ENCODE measurements at regions not wholly inside any gene's neighbourhood (a gene's known extent, or its start where the extent isn't known, plus 50 kb on each side); places are given as distances from the start of the nearest gene placed in this dataset.

GRCh38 chr6:132020138-132020581, 69.0 kb upstream of the CCN2 start:
- Mint-ChIP-seq H3K27ac (no peak overlapping the region), H3K36me3 (no peaks in the 10 kb centered on the region), H3K27me3 (no peaks in the 10 kb centered on the region), H3K9me3 (no peaks in the 10 kb centered on the region), H3K4me3 (no peak overlapping the region), H3K4me1 (ENCODE audit: unreplicated experiment) (no peaks in the 10 kb centered on the region)
- TF ChIP-seq CTCF (conservative IDR thresholded peaks at IDR 0.05) = no peak
- DNase-seq (ENCODE audit: extremely low spot score, unreplicated experiment) = no peak

GRCh38 chr6:132019586-132019985, 68.4 kb upstream of the CCN2 start:
- Mint-ChIP-seq H3K36me3 (no peaks in the 10 kb centered on the region), H3K4me1 (ENCODE audit: unreplicated experiment) (no peaks in the 10 kb centered on the region), H3K27ac (no peak overlapping the region), H3K9me3 (no peaks in the 10 kb centered on the region), H3K27me3 (no peaks in the 10 kb centered on the region), H3K4me3 (no peak overlapping the region)
- TF ChIP-seq CTCF (conservative IDR thresholded peaks at IDR 0.05) = no peak
- no peak for DNase-seq (ENCODE audit: extremely low spot score, unreplicated experiment)

GRCh38 chr6:132017942-132018341, 66.8 kb upstream of the CCN2 start:
- H3K9me3 Mint-ChIP-seq = no peaks in the 10 kb centered on the region
- H3K27me3 Mint-ChIP-seq = no peaks in the 10 kb centered on the region
- no peak overlapping the region for H3K4me3 Mint-ChIP-seq
- TF ChIP-seq CTCF (conservative IDR thresholded peaks at IDR 0.05) = no peak
- no peaks in the 10 kb centered on the region for H3K36me3 Mint-ChIP-seq
- no peak for DNase-seq (ENCODE audit: extremely low spot score, unreplicated experiment)
- no peaks in the 10 kb centered on the region for H3K4me1 Mint-ChIP-seq (ENCODE audit: unreplicated experiment)
- no peak overlapping the region for H3K27ac Mint-ChIP-seq

- Mint-ChIP-seq H3K4me3 (no peak overlapping the region), H3K27me3 (no peaks in the 10 kb centered on the region), H3K27ac (no peak overlapping the region), H3K36me3 (no peaks in the 10 kb centered on the region), H3K4me1 (ENCODE audit: unreplicated experiment) (no peaks in the 10 kb centered on the region), H3K9me3 (no peaks in the 10 kb centered on the region)
- no peak for DNase-seq (ENCODE audit: extremely low spot score, unreplicated experiment)
- no peak for TF ChIP-seq CTCF (conservative IDR thresholded peaks at IDR 0.05)
Measured at GRCh38 chr6:132016396-132016795, 65.2 kb upstream of the CCN2 start.

- no peak overlapping the region for H3K4me3 Mint-ChIP-seq
- TF ChIP-seq CTCF (conservative IDR thresholded peaks at IDR 0.05) = no peak
- no peaks in the 10 kb centered on the region for H3K9me3 Mint-ChIP-seq
- no peak for DNase-seq (ENCODE audit: extremely low spot score, unreplicated experiment)
- no peak overlapping the region for H3K27ac Mint-ChIP-seq
- H3K36me3 Mint-ChIP-seq = no peaks in the 10 kb centered on the region
- no peaks in the 10 kb centered on the region for H3K27me3 Mint-ChIP-seq
- H3K4me1 Mint-ChIP-seq (ENCODE audit: unreplicated experiment) = no peaks in the 10 kb centered on the region
Measured at GRCh38 chr6:132011582-132011981, 60.4 kb upstream of the CCN2 start.

GRCh38 chr6:132009175-132009574, 58.0 kb upstream of the CCN2 start:
- DNase-seq (ENCODE audit: extremely low spot score, unreplicated experiment) = no peak
- Mint-ChIP-seq H3K36me3 (peaks cover 3% of the 10 kb centered on the region), H3K27ac (no peak overlapping the region), H3K4me1 (ENCODE audit: unreplicated experiment) (no peaks in the 10 kb centered on the region), H3K27me3 (no peaks in the 10 kb centered on the region), H3K4me3 (no peak overlapping the region), H3K9me3 (peaks cover 10% of the 10 kb centered on the region)
- no peak for TF ChIP-seq CTCF (conservative IDR thresholded peaks at IDR 0.05)
